ENCODE measurements at regions not wholly inside any gene's neighbourhood (a gene's known extent, or its start where the extent isn't known, plus 50 kb on each side); places are given as distances from the start of the nearest gene placed in this dataset.

GRCh38 chr14:86515195-86515594, 985.3 kb downstream of the FLRT2 start:
- TF ChIP-seq CTCF (IDR thresholded peaks at IDR 0.05; ENCODE audit: low read depth, low read length, missing input control) = no peak
- no peak for TF ChIP-seq TAF1 (conservative IDR thresholded peaks at IDR 0.05)
- no peak for TF ChIP-seq SP1 (IDR thresholded peaks at IDR 0.05)
- no peak for TF ChIP-seq JUND (IDR thresholded peaks at IDR 0.05)
- TF ChIP-seq ATF3 (IDR thresholded peaks at IDR 0.05) = no peak
- no peak for TF ChIP-seq REST (IDR thresholded peaks at IDR 0.05)
